ENCODE measurements at regions not wholly inside any gene's neighbourhood (a gene's known extent, or its start where the extent isn't known, plus 50 kb on each side); places are given as distances from the start of the nearest gene placed in this dataset.
"Not testable (repeated sequence)": the region's sequence is repeated elsewhere in the genome, so short reads cannot be mapped to it uniquely, and the experiment has no call there.

DNA sequence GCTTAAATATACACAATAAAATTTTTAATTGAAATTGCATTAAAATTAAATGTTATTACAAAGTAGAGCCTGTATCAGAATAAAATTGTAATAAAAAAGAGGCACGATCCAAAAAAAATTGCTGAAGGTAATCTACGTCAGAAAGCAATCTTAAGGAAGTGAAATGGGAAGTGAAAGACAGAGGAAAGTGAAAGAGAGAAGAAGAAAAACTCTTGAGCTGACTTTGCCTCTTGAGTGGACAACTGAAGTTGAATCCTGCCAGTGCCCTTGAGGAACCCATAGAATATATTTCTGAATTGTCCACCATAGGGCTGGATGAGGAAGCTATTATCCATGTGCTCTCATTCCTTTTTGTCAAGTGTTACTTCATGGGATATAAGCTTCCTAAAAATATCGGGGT lies 285.1 kb upstream of the STAC start:
- no peak for DNase-seq

DNA sequence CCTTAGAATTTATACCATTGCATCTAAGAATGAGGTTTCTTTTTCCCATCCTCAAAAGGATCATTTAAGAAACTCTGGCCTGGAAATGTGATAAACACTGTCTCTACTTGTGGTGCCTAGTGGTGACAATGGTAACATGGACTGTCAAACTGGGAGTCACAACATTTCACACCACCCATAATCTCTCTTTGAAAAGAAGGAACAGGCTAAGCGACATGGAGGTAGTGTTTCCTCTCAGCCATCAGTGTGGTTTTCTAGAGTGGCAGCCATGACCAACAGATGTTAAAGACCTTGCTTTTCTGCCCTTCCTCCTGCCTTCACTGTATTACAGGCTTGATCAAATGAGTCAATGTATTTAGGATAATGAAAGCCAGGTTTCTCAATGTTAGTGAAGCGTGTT lies 283.1 kb upstream of the STAC start:
- DNase-seq = no peak

DNA sequence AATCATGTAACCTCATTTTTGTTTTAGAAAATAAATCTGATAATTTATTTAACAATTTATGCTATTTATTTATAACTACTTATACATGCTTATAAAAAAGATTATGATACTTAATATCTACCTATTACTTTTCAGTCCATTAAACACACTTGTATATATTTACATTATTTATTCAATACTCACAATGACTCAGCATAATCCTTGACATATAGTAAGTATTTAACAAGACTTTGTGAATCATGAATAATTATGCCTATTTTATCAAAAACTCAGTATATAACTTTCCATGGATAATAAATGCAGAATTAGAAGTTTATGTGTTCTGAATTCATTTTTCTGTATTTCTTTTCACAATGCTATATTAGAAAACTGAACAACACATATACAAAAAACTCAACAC lies 266.0 kb upstream of the STAC start:
- no peak for DNase-seq

DNA sequence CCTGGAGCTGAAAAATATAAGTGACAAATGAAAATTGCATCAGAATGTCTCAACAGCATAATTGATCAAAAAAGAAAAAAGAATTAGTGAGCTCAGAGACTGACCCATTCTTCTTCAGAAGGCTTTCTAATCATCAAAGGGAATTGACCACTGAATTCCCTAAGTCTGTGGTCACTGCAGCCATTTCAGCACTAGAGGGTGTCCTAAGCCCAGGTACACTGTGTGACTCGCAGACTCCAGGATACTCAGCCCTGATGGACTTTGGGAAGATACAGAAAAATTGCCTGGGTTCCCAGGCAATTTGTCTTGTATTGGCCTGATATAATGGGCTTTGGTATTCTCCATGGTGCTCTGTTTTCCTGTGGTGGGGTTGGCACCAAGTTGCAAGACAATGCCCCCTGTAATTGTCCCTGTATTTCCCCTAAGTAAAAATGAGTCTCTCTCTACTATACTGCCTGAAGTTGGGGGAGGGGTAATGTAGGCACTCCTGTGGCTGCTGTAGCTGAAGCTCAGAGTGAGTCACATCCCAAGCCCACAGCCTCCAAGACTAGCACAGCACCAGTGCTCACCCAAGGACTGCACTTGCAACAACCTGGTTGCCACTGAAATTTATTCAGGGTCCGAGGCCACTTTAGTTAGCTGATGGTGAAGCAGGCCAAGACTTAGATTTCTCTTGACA lies 256.0 kb upstream of the STAC start:
- DNase-seq = no peak

DNA sequence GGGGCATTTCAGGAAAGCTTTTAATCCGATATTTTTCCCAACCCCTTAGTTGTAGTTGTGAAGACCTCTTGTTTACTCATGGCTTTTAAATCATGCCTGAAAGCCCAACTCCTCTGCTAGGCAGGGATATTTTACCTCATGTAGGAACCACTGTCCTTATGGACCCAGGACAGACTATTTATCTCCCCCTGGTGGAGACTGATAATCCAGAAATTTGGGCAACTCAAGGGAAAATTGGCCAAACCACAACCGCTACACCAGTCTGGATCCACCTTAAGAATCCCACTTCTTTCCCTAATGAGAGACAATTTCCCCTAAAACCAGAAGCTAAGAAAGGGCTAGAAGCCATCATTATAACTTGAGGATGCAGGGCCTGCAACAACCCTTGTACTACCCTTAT lies 248.1 kb upstream of the STAC start:
- no peak for DNase-seq

DNA sequence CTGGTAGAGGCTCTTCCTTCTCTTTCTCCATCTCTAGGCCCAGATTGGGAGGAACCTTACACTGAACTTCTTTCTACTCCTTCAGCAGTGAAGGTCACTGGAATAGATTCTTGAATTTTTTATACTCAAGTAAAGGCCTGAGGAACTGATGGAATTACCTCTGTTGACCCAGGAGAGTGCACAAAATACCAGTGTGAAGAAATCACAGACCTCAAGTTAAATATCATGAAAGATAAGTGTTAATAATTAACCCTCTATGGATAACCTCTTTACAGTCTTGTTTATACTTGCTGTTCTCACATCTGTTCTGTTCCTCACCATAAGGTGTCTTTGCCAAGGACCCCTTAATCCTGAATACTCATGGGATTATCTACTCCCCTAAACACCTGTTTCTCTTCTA lies 244.4 kb upstream of the STAC start:
- DNase-seq = no peak

DNA sequence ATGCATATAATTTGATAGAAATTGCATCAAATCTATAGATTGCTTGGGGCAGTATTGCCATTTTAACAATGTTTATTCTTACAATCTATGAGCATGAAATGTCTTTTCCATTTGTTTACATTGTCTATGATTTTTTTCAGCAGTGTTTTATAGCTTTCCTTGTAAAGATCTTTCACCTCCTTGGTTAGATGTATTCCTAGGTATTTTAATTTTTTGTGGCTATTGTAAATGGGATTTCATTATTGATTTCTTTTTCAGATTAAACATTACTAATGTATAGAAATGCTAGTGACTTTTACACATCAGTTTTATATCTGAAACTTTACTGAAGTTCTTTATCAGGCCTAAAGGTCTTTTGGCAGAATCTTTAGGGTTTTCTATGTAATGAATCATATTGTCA lies 237.6 kb upstream of the STAC start:
- no peak for DNase-seq

DNA sequence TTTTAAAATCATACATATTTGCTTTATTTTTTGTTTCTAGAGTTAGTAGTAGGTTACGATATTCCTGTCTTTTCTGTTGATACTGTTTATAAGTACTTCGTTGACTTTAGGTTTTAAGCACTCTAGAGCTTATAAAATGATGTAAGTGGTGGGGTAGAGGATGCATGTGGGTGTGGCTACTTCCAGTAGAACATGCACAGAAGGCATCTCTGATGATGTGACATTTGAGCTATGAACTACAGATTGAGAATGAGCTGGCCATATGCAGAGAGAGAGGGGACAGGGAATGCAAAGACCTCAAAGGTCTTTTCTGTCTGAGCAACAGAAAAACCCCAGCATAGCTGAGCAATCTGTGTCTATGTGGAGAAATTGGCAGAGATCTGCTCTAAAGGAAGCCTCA lies 233.9 kb upstream of the STAC start:
- DNase-seq = no peak

DNA sequence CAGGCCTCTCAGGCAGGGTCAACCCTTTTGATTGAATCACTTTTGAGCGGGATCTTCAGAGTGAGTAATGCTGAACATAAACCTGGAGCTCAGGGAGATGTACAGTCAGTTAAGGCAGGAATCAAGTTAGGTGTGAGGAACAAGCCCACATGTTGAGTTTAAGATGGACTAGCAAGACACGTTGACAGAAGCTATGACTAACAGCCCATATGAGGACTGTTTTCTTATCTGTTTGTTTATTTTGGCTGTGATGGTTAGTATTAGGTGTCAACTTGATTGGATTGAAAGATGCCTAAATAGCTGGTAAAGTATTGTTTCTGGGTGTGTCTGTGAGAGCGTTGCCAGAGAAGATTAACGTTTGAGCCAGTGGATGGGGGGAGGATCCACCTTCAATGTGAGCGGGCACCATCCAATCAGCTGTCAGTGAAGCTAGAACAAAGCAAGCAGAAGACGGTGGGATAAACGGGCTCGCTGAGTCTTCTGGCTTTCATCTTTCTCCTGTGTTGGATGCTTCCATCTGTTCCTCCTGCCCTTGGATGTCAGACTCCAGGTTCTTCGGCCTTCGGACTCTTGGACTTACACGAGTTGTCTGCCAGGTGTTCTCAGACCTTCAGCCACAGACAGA lies 232.3 kb upstream of the STAC start:
- DNase-seq = no peak

DNA sequence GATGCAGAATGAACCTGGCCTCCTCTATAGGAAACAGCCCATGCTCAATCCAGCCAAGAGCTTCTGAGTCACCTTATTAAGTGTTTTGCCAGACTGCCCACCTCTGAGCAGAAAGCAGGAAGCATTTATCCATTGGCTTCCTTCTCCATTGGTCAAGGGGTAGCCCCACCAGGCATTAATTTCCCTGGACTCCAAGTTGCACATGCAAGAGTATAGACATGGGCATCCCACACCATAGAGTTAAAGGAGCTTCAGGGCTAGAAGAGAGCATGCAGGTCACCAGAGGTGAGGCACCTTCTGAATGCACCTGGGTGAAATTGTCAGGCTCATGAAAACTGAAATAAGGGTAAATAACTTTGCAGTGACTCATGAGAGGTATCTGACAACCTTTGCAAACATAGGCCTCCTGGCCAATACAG lies 230.8 kb upstream of the STAC start:
- no peak for DNase-seq

DNA sequence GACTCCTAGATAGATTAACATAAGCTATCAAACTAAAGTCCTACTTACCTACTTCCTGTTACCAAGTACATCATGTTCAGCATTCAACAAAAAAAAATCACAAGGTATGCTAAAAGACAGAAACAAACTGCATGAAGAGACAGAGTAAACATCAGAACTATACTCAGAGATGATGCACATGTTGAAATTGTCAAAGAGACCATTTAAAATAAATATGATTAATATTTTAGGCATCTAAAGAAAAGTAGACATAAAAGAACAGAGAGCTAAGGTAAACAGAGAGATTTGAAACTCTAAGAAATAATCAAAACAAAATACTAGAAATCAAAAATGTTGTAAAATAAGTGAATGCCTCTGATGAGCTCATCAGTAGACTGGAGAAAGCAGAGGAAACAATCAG lies 224.8 kb upstream of the STAC start:
- no peak for DNase-seq

DNA sequence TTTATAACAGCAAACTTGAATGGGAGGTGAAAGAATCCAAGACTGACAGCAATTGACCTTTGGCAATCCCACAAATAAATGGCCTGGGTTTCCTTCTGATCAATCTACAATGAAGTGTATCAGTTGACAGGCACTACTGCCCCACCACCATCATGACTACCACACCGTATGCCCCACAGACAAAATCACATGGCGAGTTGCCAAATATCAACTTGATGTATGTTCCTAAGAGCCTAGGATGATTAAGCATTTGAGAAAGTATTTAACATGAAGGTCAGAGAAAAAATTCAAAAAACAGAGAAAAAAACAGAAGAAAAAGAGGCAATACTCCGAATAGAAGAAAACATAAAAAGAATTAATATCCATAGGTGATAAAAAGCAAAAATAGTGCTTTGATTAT lies 215.9 kb upstream of the STAC start:
- no peak for DNase-seq

DNA sequence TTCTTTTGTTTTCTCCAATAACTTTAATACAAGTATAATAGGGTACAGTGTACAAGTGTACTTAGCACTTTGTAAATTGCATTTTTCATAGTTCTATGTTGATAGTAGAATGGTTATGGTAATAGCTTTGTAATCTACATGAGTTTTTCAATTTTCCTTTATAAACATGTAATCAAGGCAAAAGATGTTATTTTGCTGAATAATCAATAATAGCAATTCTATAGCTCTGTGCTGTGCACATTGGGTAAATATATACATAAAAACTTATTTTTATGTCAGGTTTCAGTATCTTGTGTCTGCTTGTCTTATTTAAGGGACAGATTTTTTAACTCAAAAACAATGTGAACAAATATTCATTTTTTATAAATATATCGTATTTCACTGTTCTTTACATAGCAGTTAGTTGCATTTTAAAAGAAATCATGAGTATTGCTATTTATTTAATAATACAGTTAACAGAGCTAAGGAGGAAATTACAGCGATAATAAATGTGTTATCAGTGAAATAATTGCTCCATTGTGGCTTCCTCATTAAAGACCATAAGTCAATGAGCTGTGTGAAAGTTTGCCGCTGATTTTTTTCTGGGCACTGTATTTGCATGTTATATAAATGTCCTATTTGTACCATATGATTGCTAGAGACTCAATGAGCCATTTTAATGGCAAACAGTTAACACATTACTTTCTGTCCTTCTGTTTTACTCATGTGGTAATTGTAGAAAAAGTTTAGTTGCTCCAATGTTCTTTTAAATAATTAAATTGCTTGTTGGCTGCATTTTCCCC lies 214.6 kb upstream of the STAC start:
- no peak for DNase-seq

DNA sequence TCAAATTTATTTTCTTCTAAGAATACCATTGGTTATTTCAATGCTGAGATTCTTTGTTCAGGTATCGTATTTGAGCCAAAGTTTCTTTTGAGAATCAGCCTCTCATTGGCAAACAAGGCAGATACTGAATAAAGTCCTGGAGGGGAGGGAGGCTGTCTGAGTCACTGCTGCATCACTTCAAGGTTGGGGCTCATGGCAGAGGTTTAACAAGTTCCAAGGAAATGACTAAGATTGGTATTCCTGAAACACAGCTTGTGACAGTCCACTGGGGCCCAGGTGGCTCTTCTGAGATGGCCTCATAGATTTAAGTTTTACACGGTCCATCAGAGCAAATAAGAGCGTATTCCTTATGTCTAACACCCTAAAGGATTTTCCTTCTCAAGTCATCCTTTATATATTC lies 213.8 kb upstream of the STAC start:
- no peak for DNase-seq

DNA sequence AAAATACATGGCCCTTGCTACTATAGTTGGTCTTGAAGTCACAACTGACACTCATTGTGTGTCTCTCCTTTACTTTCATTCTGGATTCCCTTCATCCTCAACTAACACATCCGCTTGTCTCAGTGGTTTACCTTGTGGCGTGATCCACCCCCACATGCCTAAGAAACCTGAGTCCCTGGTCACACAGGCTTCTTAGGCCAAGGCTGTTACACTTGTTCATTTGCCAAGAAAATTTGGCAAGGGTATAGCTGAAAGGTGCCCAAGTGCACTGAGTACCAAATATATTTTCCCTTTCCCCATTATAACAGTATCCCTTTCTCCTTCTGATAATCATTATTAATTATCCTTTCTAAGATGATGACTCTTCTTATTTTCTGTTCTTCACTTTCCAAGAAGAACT lies 207.6 kb upstream of the STAC start:
- no peak for DNase-seq

DNA sequence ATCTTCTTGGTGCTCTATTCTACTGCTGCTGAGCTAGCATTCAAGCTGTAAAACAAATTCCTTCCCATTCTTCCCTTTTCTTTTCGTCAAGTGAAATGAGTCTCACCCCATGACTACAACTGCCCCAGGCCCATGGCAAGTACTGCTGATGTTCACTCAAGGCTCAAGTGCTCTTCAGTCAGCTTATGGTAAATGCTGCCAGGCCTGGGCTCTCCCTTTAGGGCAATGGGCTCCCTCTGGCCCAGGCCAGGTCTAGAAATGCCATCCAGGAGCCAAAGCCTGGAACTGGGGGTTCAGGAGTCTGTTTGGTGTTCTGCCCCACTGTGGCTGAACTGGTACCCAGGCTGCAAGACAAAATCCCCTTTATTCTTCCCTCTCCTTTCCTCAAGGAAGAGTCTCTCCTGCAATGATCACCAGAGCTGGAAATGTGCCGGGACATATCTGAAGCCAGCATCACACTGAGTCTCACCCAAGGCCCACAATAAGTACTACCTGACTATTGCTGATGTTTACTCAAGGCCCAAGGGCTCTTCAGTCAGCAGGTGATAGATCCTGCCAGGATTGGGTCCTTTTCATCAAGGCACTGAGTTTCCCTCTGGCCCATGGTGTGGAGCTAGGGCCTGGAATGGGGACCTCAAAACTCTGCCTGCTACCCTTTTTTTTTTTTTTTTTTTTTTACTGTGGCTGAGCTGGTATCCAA lies 205.0 kb upstream of the STAC start:
- DNase-seq = no peak

DNA sequence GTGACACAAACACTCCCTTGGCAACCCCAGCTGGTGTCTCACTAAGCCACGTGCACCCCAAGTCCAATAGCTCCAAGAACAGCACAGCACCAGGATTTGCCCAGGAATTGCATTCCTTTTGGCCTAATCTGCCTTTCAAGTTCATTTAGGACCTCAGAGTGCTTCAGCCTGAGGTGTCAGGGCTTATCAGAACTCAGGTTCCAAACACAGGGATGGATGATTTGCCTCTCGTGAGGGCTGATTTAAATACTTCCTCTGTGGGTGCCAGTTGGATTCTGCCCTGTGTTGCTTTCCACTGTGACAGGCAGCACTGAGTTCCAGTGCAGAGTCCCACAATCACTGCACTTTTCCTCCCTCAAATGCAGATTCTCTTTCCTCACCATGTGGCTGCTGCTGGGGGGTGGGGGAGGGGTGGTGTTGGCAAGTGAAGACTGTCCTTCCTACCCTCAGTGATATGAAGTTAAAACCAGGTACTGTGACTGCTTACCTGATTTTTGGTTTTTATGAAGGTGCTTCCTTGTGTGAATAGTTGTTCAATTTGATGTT lies 204.3 kb upstream of the STAC start:
- no peak for DNase-seq

DNA sequence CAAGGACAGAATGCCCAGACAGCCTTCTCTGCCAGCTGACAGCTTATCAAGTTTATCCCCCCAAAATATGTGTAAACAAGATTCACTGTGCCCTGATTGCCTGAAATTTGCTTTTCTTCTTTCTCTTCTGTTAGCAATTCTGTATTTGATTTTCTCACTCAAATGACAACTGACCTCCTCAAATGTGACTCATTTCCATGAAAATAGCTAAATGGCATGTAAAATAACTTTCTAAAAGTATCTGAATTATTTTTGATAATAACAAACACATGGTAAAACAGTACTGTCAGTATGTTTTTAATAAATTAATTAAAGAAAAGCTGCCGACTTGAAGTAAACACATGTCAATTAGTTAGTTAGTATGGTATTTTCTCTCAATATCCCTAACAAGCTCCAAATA lies 202.3 kb upstream of the STAC start:
- no peak for DNase-seq

DNA sequence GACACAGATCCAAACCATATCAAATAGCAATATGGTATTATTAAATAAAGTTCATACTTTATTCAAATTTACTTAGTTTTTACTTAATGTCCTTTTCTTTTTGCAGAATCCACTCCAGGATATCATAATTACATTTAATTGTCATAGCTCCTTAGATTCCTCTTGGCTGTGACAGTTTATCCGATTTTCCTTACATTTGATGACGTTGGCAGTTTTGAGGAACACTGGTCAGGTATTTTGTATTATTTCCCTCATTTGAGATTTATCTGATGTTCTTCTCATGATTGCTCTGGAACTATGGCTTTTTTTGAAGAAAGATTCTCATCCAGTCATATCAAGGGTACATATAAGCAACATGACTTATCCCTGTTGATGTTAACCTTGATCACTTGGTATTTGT lies 198.3 kb upstream of the STAC start:
- DNase-seq = no peak

DNA sequence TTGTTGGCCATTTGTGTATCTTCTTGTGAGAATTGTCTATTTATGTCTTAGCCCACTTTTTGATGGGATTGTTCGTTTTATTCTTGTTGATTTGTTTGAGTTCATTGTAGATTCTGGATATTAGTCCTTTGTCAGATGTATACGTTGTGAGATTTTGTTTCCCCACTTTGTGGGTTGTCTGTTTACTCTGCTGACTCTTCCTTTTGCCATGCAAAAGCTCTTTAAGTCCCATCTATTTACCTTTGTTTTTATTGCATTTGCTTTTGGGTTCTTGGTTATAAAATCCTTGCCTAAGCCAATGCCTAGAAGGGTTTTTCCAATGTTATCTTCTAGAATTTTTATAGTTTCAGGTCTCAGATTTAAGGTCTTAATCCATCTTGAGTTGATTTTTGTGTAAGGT lies 193.1 kb upstream of the STAC start:
- DNase-seq = not testable (repeated sequence)

DNA sequence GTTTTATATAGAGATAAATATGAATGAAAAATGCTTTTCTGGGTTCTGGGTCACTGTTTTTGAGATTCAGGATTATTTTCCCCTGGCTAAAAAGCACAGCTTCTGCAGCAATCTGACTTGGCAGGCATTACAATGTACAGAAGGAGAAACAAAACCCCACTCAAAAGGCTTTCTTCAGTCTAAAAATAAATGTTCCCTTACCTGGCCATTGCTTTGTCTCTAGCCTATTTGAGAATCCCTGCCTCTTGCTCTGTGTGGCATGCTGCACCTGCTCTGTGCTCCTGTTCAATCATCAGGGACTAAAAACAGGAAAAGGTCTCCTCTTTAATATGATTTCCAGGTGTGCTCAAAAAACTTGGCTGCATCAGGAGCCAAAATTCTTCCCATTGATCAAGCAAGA lies 187.4 kb upstream of the STAC start:
- no peak for DNase-seq

DNA sequence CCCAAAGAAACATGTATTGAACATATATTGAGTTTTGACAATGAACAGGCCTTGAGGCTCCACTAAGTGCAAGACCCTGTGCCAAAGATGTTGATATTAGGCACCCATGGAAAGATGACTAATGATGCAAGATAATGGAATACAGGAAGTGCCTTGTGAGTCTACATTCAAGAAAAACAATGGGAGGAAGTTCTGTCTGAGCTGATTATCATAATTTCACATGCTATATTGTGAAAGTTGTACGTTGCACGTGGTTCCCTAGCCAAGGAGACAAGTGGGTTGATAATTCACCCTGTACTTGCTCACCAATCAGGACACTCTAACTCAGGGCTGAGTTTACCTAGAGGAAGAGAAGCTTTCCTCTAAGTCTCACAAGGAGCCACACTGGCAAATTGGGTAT lies 186.9 kb upstream of the STAC start:
- DNase-seq = no peak

DNA sequence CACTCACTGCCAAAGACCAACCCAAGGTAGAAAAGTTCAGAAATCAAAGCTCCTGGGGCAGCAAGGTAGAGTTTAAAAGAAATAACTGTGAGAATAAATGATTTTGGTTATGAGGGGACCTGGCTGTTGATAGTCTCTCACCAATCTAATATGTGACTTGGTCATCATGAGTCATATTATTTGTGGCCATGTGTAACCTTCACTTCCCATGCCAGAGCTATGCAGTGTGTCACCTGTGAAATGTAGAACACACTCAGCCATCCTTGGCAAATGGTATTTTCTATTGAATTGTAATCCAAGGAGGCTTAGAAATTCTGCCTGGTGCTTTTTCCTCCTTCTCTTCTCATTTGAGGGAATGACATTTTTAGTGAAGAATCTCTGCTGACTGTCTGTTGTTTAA lies 184.2 kb upstream of the STAC start:
- no peak for DNase-seq

Measured in T-helper 1 cell (primary cell).